OCI-LY3 (cell line): ENCODE measurements at regions not wholly inside any gene's neighbourhood (a gene's known extent, or its start where the extent isn't known, plus 50 kb on each side); places are given as distances from the start of the nearest gene placed in this dataset.

Experiments
- H2AFZ ChIP-seq: fragments of 200-600, 300-600 bp; shearing (Covaris generic); 2 replicates; pipeline ENCODE4 v1.6.0; 2014; ENCODE audit warnings: antibody characterized with exemption, low read depth, low read length
- H3K27ac ChIP-seq: fragments of 200-600, 300-600 bp; sonication (generic); 2 replicates; pipeline ENCODE4 v1.5.1; 2014; ENCODE audit warnings: mild to moderate bottlenecking, low read length, moderate library complexity, mixed read lengths
- H3K27me3 ChIP-seq: fragments of 200-600, 300-600 bp; sonication (generic); 2 replicates; pipeline ENCODE4 v1.6.1; 2014; ENCODE audit warnings: low read depth, low read length, mixed read lengths
- H3K36me3 ChIP-seq: fragments of 200-600, 300-600 bp; sonication (generic); replicated peaks from 2 replicates; pipeline ENCODE3; 2014; ENCODE audit warnings: low read depth, low read length, mixed read lengths
- H3K4me1 ChIP-seq: fragments of 300-600, 200-600 bp; sonication (generic); 2 replicates; pipeline ENCODE4 v1.6.1; 2014; ENCODE audit warnings: low read length, mixed read lengths
- H3K4me2 ChIP-seq: fragments of 200-600, 300-600 bp; sonication (generic); 2 replicates; pipeline ENCODE4 v1.6.1; 2014; ENCODE audit warnings: low read length, mixed read lengths
- H3K4me3 ChIP-seq: fragments of 300-600, 200-600 bp; sonication (generic); 2 replicates; pipeline ENCODE4 v1.5.1; 2014; ENCODE audit warnings: antibody characterized with exemption, mild to moderate bottlenecking, low read length, moderate library complexity
- H3K79me2 ChIP-seq: fragments of 300-600, 200-600 bp; shearing (Covaris generic); 2 replicates; pipeline ENCODE4 v1.6.1; 2014; ENCODE audit warnings: mild to moderate bottlenecking, low read length, mixed read lengths
- H3K9ac ChIP-seq: fragments of 300-600, 200-600 bp; shearing (Covaris generic); 2 replicates; pipeline ENCODE4 v1.6.0; 2014; ENCODE audit warnings: mild to moderate bottlenecking, low read length, moderate library complexity
- H3K9me3 ChIP-seq: fragments of 200-600, 300-600 bp; shearing (Covaris generic); 2 replicates; pipeline ENCODE4 v1.6.1; 2014; ENCODE audit warnings: low read length, mixed read lengths; ENCODE audit not compliant: insufficient read depth
- H4K20me1 ChIP-seq: fragments of 200-600, 300-600 bp; sonication (generic); 2 replicates; pipeline ENCODE4 v1.6.1; 2016; ENCODE audit warnings: low read length, mixed read lengths; ENCODE audit not compliant: insufficient read depth
- CTCF ChIP-seq: fragments of 200-600, 300-600 bp; sonication (generic); IDR thresholded peaks from 2 replicates; pipeline ENCODE4 v1.5.1; 2014; ENCODE audit warnings: antibody characterized with exemption, low read length, low read depth
- EZH2phosphoT487 ChIP-seq: fragments of 200-600 bp; shearing (Covaris generic); IDR thresholded peaks from 2 replicates; pipeline ENCODE4 v1.6.1; 2018; ENCODE audit warnings: antibody characterized with exemption, mixed run types, low read depth

DNA sequence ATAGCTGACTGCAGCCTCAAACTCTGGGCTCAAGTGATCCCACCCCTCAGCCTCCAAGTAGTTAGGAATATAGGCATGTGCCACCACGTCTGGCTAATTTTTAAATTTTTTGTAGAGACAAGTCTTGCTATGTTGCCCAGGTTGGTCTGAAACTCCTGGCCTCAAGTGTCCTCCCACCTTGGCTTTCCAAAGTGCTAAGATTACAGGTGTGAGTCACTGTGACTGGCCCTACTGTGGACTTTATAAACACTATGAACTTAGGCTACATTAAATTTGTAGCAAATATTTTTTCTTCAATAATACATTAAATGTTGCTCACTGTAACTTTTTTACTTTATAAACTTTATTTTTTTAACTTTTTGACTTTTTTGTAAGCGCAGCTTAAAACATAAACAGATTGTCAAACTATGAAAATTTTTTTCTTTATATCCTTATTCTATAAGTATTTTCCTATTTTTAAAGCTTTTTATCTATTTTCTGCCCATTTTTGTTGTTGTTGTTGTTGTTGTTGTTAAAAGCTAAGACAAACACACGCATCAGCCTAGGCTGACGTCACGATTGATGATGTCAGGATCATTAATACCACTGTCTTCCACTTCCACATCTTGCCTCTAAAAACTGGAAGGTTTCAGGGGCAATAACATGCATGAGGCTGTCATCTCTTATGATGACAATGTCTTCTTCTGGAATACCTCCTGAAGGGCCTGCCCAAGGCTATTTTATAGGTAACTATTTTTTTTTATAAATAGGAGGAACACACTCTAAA lies 204.2 kb downstream of the KLF5 start:
- H3K4me1 ChIP-seq, result peaks cover 16% of the 10 kb centered on the region
- no peak overlapping the region for H2AFZ ChIP-seq
- H3K9ac ChIP-seq, result no peak overlapping the region
- H3K79me2 ChIP-seq, result no peaks in the 10 kb centered on the region
- TF ChIP-seq CTCF (no peak), EZH2phosphoT487 (no peak)
- no peaks in the 10 kb centered on the region for H3K27me3 ChIP-seq
- no peak overlapping the region for H3K27ac ChIP-seq
- H3K4me3 ChIP-seq, result no peak overlapping the region
- no peaks in the 10 kb centered on the region for H3K9me3 ChIP-seq
- no peak overlapping the region for H3K4me2 ChIP-seq
- no peaks in the 10 kb centered on the region for H3K36me3 ChIP-seq
- H4K20me1 ChIP-seq, result no peaks in the 10 kb centered on the region

GRCh38 chr13:73261739-73262216 lies 203.0 kb downstream of the KLF5 start:
- Histone ChIP-seq H3K36me3 (no peaks in the 10 kb centered on the region), H2AFZ (no peak overlapping the region), H4K20me1 (no peaks in the 10 kb centered on the region), H3K4me2 (no peak overlapping the region), H3K4me3 (no peak overlapping the region), H3K79me2 (no peaks in the 10 kb centered on the region), H3K27me3 (no peaks in the 10 kb centered on the region), H3K4me1 (peaks cover 16% of the 10 kb centered on the region), H3K9me3 (no peaks in the 10 kb centered on the region), H3K9ac (no peak overlapping the region), H3K27ac (no peak overlapping the region)
- TF ChIP-seq EZH2phosphoT487 (no peak), CTCF (no peak)

DNA sequence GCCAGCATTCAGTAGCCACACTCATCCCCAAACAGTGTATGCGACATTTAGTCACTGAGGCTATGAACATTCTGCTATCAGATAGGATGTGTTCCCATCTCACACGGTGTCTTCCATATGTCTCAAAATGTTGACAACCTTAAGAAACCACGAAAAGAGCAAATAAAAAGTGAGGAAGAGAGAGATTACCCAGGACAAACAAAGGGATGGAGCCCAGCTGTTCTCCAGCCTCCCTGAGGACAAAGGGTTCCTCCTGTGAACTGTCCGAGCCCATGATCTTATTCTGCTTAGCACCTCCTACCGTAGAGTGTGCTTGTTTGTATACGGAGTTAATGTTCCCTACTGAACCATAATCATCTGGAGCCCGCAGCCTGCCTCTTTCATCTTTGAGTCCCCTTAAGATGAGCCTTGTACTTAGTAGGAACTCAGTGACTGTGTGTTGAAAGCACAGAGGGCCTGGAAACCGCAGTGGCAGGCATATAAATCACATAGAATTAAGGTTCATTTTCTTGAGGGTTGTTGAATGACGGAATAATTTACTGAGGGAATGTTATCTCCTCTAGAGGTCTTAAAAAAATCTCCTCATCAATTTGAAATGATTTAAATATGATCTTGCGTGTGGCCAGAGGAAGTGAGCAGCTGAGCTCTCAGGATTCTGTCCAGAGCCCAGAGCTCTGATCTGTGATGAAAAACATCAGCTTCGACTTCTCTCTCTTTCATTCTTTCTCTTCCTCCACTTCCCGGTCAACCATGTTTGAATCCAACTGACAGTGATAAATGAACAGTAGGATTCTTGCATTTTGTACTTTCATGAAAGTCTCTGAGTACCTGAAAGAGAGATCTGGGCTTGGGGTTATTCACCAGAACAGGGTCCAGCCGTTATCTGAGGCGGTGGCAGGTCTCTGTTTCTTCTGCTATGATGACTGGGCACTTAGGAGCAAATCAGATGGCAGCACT lies 200.5 kb downstream of the KLF5 start:
- Histone ChIP-seq H3K4me2 (no peak overlapping the region), H4K20me1 (no peaks in the 10 kb centered on the region), H3K27ac (no peak overlapping the region), H3K4me1 (no peaks in the 10 kb centered on the region), H3K27me3 (no peaks in the 10 kb centered on the region), H2AFZ (no peak overlapping the region), H3K79me2 (no peaks in the 10 kb centered on the region), H3K9me3 (no peaks in the 10 kb centered on the region), H3K36me3 (no peaks in the 10 kb centered on the region), H3K4me3 (no peak overlapping the region), H3K9ac (no peak overlapping the region)
- TF ChIP-seq EZH2phosphoT487 (no peak), CTCF (no peak)

- Histone ChIP-seq H2AFZ (no peak overlapping the region; the same call in 1 of the 2 replicates), H3K9ac (no peak overlapping the region), H3K4me3 (no peak overlapping the region), H3K4me1 (no peaks in the 10 kb centered on the region), H3K27ac (no peak overlapping the region), H3K36me3 (no peaks in the 10 kb centered on the region), H3K79me2 (no peaks in the 10 kb centered on the region), H3K4me2 (no peak overlapping the region), H4K20me1 (no peaks in the 10 kb centered on the region), H3K27me3 (no peaks in the 10 kb centered on the region), H3K9me3 (no peaks in the 10 kb centered on the region)
- no peak for TF ChIP-seq CTCF
- no peak for TF ChIP-seq EZH2phosphoT487
These were observed 199.6 kb downstream of the KLF5 start for GRCh38 chr13:73258406-73258805.
